ENCODE measurements at regions not wholly inside any gene's neighbourhood (a gene's known extent, or its start where the extent isn't known, plus 50 kb on each side); places are given as distances from the start of the nearest gene placed in this dataset.

DNA sequence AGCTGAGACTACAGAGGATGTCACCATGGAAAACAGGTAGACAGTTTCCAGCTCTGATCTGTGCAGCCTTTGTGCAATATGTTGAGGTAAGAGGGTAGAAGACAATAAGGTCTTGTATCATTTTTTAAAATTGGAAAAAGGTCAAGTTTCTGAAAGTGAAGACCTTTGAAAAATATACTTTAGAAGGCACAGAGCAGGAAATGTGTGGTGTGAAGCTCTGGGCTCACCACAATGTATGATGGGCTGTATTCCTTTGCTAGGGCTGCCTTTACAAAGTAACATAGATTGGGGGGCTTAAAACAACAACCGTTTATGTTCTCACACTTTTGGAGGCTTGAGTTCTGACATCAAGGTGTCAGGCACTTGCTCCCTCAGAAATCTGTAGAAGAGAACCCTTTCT is 514.3 kb upstream of the JARID2 start:
- no peaks in the 10 kb centered on the region for H3K27me3 ChIP-seq (ENCODE audit: insufficient read depth, low read length)
- no peak for DNase-seq (ENCODE audit: low read depth, low spot score)
- TF ChIP-seq SP1 (IDR thresholded peaks at IDR 0.05; ENCODE audit: low read depth) = no peak
- no peak for TF ChIP-seq ZNF274 (IDR thresholded peaks at IDR 0.05; ENCODE audit: low read depth, low read length)
- no peak for TF ChIP-seq POLR2A (IDR thresholded peaks at IDR 0.05; ENCODE audit: borderline replicate concordance, extremely low read depth, insufficient read depth, insufficient read length)
- no peak for TF ChIP-seq RAD21 (IDR thresholded peaks at IDR 0.05; ENCODE audit: low read depth)
- TF ChIP-seq CBX3 (IDR thresholded peaks at IDR 0.05; ENCODE audit: low read depth) = no peak
- TF ChIP-seq, protein P1, sequence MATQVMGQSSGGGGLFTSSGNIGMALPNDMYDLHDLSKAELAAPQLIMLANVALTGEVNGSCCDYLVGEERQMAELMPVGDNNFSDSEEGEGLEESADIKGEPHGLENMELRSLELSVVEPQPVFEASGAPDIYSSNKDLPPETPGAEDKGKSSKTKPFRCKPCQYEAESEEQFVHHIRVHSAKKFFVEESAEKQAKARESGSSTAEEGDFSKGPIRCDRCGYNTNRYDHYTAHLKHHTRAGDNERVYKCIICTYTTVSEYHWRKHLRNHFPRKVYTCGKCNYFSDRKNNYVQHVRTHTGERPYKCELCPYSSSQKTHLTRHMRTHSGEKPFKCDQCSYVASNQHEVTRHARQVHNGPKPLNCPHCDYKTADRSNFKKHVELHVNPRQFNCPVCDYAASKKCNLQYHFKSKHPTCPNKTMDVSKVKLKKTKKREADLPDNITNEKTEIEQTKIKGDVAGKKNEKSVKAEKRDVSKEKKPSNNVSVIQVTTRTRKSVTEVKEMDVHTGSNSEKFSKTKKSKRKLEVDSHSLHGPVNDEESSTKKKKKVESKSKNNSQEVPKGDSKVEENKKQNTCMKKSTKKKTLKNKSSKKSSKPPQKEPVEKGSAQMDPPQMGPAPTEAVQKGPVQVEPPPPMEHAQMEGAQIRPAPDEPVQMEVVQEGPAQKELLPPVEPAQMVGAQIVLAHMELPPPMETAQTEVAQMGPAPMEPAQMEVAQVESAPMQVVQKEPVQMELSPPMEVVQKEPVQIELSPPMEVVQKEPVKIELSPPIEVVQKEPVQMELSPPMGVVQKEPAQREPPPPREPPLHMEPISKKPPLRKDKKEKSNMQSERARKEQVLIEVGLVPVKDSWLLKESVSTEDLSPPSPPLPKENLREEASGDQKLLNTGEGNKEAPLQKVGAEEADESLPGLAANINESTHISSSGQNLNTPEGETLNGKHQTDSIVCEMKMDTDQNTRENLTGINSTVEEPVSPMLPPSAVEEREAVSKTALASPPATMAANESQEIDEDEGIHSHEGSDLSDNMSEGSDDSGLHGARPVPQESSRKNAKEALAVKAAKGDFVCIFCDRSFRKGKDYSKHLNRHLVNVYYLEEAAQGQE (IDR thresholded peaks at IDR 0.05; ENCODE audit: low read depth) = no peak
- TF ChIP-seq CTCF (IDR thresholded peaks at IDR 0.05 in 2 of 3, conservative IDR thresholded peaks at IDR 0.05 in 1 of 3; ENCODE audit: borderline replicate concordance in 1 of 3, insufficient read depth in 1 of 3, low read depth in 2 of 3, low read length in 2 of 3) = no peak
- no peak for TF ChIP-seq MAX (IDR thresholded peaks at IDR 0.05)
- TF ChIP-seq SRF (IDR thresholded peaks at IDR 0.05; ENCODE audit: low read depth) = no peak
- BruUV-seq (replicated peaks) = no TSS peak
- no peak overlapping the region; the same call in 1 of the 2 replicates for H3K27ac ChIP-seq (ENCODE audit: low read depth, low read length)
- no peaks in the 10 kb centered on the region for H3K79me2 ChIP-seq (ENCODE audit: insufficient read depth, low read length)
- no peaks in the 10 kb centered on the region for H3K36me3 ChIP-seq (ENCODE audit: control insufficient read depth in 1 of 2, insufficient read depth in 2 of 2, low read length in 2 of 2)
- H3K4me2 ChIP-seq (ENCODE audit: low read length) = no peak overlapping the region
- H3K9me2 ChIP-seq (ENCODE audit: insufficient read depth) = no peaks in the 10 kb centered on the region
- POLR2A ChIA-PET = no interaction called here
- peaks cover 24 to 63% of the 10 kb centered on the region in 2 experiments for H3K4me1 ChIP-seq (ENCODE audit: control insufficient read depth in 1 of 2, insufficient read depth in 2 of 2, low read length in 2 of 2)
- no peak for ATAC-seq
- no peak overlapping the region for H3K4me3 ChIP-seq (replicated peaks in 1 of 2; ENCODE audit: low read depth in 1 of 2, low read length in 2 of 2)
- H4K20me1 ChIP-seq (ENCODE audit: insufficient read depth) = no peaks in the 10 kb centered on the region
- intact Hi-C loops (cut with micrococcal nuclease) = no loop called here
- RAD21 ChIA-PET (ENCODE audit: low non-redundant PET in 1 of 2, low total read pairs in 2 of 2, uncharacterized antibody in 2 of 2, unreplicated experiment in 2 of 2) = no interaction called here
- H2AFZ ChIP-seq (ENCODE audit: low read depth, low read length, poor library complexity, severe bottlenecking) = no peak overlapping the region
- CTCF ChIA-PET = no interaction called here
- H3K9me3 ChIP-seq (ENCODE audit: control insufficient read depth in 1 of 2, insufficient read depth in 1 of 2, low read depth in 1 of 2, low read length in 2 of 2) = no peaks in the 10 kb centered on the region
- peak overlapping the region; percentile 68; the same call in 1 of the 2 replicates for H3K9ac ChIP-seq (ENCODE audit: low read length)

Data from HCT116 (cell line).